HCT116 (cell line): ENCODE measurements at regions not wholly inside any gene's neighbourhood (a gene's known extent, or its start where the extent isn't known, plus 50 kb on each side); places are given as distances from the start of the nearest gene placed in this dataset.

Experiments
- ATAC-seq: fragments of 200-7000 bp; cut with Tn5 transposase; 2 replicates; pipeline ENCODE4 v1.9.1; 2020; ENCODE audit warnings: mild to moderate bottlenecking, moderate library complexity
- BruUV-seq: library from RNA; stranded (reverse); fragments of 400-500 nt; replicated peaks from 2 replicates; lab custom pipeline; 2021; lab: Mats Ljungman, UMichigan
- CTCF ChIA-PET: fragments of 300-600 bp; sonication (Branson Sonifier 250); formaldehyde crosslinking; loops from one replicate; lab custom pipeline; 2021; ENCODE audit warnings: antibody characterized with exemption; lab: Charles Lee
- POLR2A ChIA-PET: fragments of 300-600, 350-600 bp; sonication (Branson Sonifier 250); formaldehyde crosslinking; loops from one replicate; lab custom pipeline; 2021; ENCODE audit warnings: antibody characterized with exemption; lab: Charles Lee
- RAD21 ChIA-PET, 2 experiments: fragments of 300-600 bp; sonication (Branson Sonifier 250); formaldehyde crosslinking; loops; one replicate each; lab custom pipeline; 2023; ENCODE audit warnings: low total read pairs in 2 of 2; ENCODE audit not compliant: uncharacterized antibody in 2 of 2, unreplicated experiment in 2 of 2, low non-redundant PET in 1 of 2; lab: Charles Lee
- DNase-seq: peaks from one replicate; pipeline ENCODE4 v3.0.0-alpha.2; 2010; ENCODE audit warnings: low read depth, low spot score
- H2AFZ ChIP-seq: fragments of 200-600 bp; shearing (Covaris generic), sonication (generic); 2 replicates; pipeline ENCODE4 v1.6.1; 2017; ENCODE audit warnings: low read depth, mixed run types, mixed read lengths, antibody characterized with exemption, low read length; ENCODE audit not compliant: poor library complexity, severe bottlenecking
- H3K27ac ChIP-seq: 2 replicates; pipeline ENCODE4 v1.5.1; 2012; ENCODE audit warnings: low read depth, low read length
- H3K27me3 ChIP-seq: fragments of 200-600 bp; sonication (generic); 2 replicates; pipeline ENCODE4 v1.6.1; 2016; ENCODE audit warnings: mixed run types, low read length, mixed read lengths; ENCODE audit not compliant: insufficient read depth
- H3K36me3 ChIP-seq, 2 experiments: fragments of 200-500 bp in 1 of 2; fragments of 200-600 bp in 1 of 2; sonication (Bioruptor generic) in 1 of 2; sonication (generic) in 1 of 2; 2 replicates each; pipeline versions ENCODE4 v1.5.1 to v1.6.1; 2014 to 2016; ENCODE audit warnings: low read length in 2 of 2, inconsistent platforms in 1 of 2, mixed read lengths in 1 of 2, mixed run types in 1 of 2; ENCODE audit not compliant: insufficient read depth in 2 of 2, control insufficient read depth in 1 of 2
- H3K4me1 ChIP-seq, 2 experiments: fragments of 200-600 bp in 1 of 2; sonication (generic) in 1 of 2; 2 replicates each; pipeline versions ENCODE4 v1.5.1 to v1.6.1; 2012 to 2017; ENCODE audit warnings: low read length in 2 of 2, inconsistent platforms in 1 of 2, mild to moderate bottlenecking in 1 of 2, mixed read lengths in 1 of 2, mixed run types in 1 of 2, moderate library complexity in 1 of 2; ENCODE audit not compliant: insufficient read depth in 2 of 2, control insufficient read depth in 1 of 2
- H3K4me2 ChIP-seq: fragments of 200-600 bp; sonication (generic); 2 replicates; pipeline ENCODE4 v1.6.1; 2017; ENCODE audit warnings: mixed run types, low read length, mixed read lengths
- H3K4me3 ChIP-seq, 2 experiments: fragments of 200-600 bp in 1 of 2; sonication (generic) in 1 of 2; replicated peaks in 1 of 2; 2 replicates each; pipeline ENCODE4 v1.5.1; 2011 to 2016; ENCODE audit warnings: low read length in 2 of 2, control low read depth in 1 of 2, low read depth in 1 of 2, mild to moderate bottlenecking in 1 of 2, mixed read lengths in 1 of 2, mixed run types in 1 of 2
- H3K79me2 ChIP-seq: fragments of 200-600 bp; sonication (generic); 2 replicates; pipeline ENCODE4 v1.6.1; 2017; ENCODE audit warnings: mild to moderate bottlenecking, mixed run types, low read length, moderate library complexity, mixed read lengths; ENCODE audit not compliant: insufficient read depth
- H3K9ac ChIP-seq: fragments of 200-600 bp; sonication (generic); 2 replicates; pipeline ENCODE4 v1.6.1; 2016; ENCODE audit warnings: low read length, mixed read lengths
- H3K9me2 ChIP-seq: fragments of 200-600 bp; sonication (generic), shearing (Covaris generic); 2 replicates; pipeline ENCODE4 v1.6.1; 2017; ENCODE audit warnings: mixed run types, mild to moderate bottlenecking, moderate library complexity; ENCODE audit not compliant: insufficient read depth
- H3K9me3 ChIP-seq, 2 experiments: fragments of 200-500 bp in 1 of 2; fragments of 200-600 bp in 1 of 2; sonication (Bioruptor generic) in 1 of 2; sonication (generic) in 1 of 2; 2 replicates each; pipeline ENCODE4 v1.6.1; 2014 to 2017; ENCODE audit warnings: low read length in 2 of 2, mixed read lengths in 2 of 2, inconsistent platforms in 1 of 2, low read depth in 1 of 2, mild to moderate bottlenecking in 1 of 2, mixed run types in 1 of 2, moderate library complexity in 1 of 2; ENCODE audit not compliant: control insufficient read depth in 1 of 2, insufficient read depth in 1 of 2
- H4K20me1 ChIP-seq: fragments of 200-600 bp; sonication (generic), shearing (Covaris generic); 2 replicates; pipeline ENCODE4 v1.6.1; 2017; ENCODE audit warnings: mixed run types, mild to moderate bottlenecking, moderate library complexity; ENCODE audit not compliant: insufficient read depth
- CEBPB ChIP-seq: IDR thresholded peaks from 2 replicates; pipeline ENCODE4 v1.6.1; 2012; ENCODE audit warnings: low read depth
- ELF1 ChIP-seq: IDR thresholded peaks from 2 replicates; pipeline ENCODE4 v1.6.1; 2012; ENCODE audit warnings: low read depth, borderline replicate concordance
- EZH2 ChIP-seq: fragments of 200-600 bp; sonication (generic); IDR thresholded peaks from 2 replicates; pipeline ENCODE4 v1.6.1; 2017; ENCODE audit warnings: antibody characterized with exemption, mixed run types
- intact Hi-C: fragments of 100-400 bp; cut with micrococcal nuclease; formaldehyde crosslinking; loops from 2 replicates; pipeline ENCODE4 v1.10.0; 2022
- TF ChIP-seq, protein P1 (sequence below): IDR thresholded peaks from 2 replicates; pipeline ENCODE4 v1.6.1; 2011; ENCODE audit warnings: mild to moderate bottlenecking, low read length, moderate library complexity; ENCODE audit not compliant: insufficient replicate concordance; ENCODE audit errors: extremely low read depth
- TF ChIP-seq, protein P2 (sequence below): IDR thresholded peaks from 2 replicates; pipeline ENCODE4 v1.6.1; 2012; ENCODE audit warnings: low read depth
- TF ChIP-seq, protein P3 (sequence below): IDR thresholded peaks from 2 replicates; pipeline ENCODE4 v1.6.1; 2012
- TF ChIP-seq, protein P4 (sequence below), 3 experiments: fragments of 200-600 bp in 1 of 3; sonication (generic) in 1 of 3; IDR thresholded peaks in 2 of 3; conservative IDR thresholded peaks in 1 of 3; 2 replicates each; pipeline ENCODE4 v1.5.1; 2012 to 2017; ENCODE audit warnings: low read depth in 2 of 3, low read length in 2 of 3, antibody characterized with exemption in 1 of 3, borderline replicate concordance in 1 of 3, control low read depth in 1 of 3, mild to moderate bottlenecking in 1 of 3, mixed read lengths in 1 of 3, mixed run types in 1 of 3, moderate library complexity in 1 of 3; ENCODE audit not compliant: insufficient read depth in 1 of 3

DNA sequence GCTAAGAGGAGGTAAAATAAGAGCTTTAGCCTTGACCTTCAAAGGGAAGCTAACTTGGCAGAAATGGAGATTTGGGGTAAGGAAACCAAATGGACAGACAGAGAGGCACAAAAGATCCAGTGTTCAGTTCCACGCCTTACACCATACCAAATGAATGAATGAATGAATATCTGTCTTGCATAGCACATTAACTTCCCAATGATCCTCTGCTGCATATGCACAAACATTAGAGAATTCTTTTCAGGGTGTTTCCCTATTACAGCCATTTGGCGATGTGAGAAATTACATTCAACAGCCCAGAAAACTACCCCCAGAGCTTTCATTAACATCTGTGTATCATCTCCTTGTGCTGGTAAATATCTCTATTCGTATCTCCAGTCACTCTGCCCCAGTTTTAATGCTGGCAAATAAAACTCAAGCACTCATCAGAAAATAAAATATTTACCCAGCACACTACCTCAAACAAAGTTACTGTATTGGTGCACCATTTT, 1056.2 kb downstream of the SORCS3 start:
- no peak overlapping the region for H3K4me3 ChIP-seq
- no peaks in the 10 kb centered on the region for H3K79me2 ChIP-seq
- no TSS peak for BruUV-seq
- no peak for DNase-seq
- H3K9ac ChIP-seq = no peak overlapping the region
- RAD21 ChIA-PET = no interaction called here
- intact Hi-C loops = no loop called here
- H3K36me3 ChIP-seq = no peaks in the 10 kb centered on the region
- CTCF ChIA-PET = no interaction called here
- no peaks in the 10 kb centered on the region for H3K27me3 ChIP-seq
- POLR2A ChIA-PET = no interaction called here
- TF ChIP-seq, protein P1, sequence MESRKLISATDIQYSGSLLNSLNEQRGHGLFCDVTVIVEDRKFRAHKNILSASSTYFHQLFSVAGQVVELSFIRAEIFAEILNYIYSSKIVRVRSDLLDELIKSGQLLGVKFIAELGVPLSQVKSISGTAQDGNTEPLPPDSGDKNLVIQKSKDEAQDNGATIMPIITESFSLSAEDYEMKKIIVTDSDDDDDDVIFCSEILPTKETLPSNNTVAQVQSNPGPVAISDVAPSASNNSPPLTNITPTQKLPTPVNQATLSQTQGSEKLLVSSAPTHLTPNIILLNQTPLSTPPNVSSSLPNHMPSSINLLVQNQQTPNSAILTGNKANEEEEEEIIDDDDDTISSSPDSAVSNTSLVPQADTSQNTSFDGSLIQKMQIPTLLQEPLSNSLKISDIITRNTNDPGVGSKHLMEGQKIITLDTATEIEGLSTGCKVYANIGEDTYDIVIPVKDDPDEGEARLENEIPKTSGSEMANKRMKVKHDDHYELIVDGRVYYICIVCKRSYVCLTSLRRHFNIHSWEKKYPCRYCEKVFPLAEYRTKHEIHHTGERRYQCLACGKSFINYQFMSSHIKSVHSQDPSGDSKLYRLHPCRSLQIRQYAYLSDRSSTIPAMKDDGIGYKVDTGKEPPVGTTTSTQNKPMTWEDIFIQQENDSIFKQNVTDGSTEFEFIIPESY = no peak
- no peak for TF ChIP-seq EZH2
- TF ChIP-seq ELF1 = no peak
- TF ChIP-seq, protein P2, sequence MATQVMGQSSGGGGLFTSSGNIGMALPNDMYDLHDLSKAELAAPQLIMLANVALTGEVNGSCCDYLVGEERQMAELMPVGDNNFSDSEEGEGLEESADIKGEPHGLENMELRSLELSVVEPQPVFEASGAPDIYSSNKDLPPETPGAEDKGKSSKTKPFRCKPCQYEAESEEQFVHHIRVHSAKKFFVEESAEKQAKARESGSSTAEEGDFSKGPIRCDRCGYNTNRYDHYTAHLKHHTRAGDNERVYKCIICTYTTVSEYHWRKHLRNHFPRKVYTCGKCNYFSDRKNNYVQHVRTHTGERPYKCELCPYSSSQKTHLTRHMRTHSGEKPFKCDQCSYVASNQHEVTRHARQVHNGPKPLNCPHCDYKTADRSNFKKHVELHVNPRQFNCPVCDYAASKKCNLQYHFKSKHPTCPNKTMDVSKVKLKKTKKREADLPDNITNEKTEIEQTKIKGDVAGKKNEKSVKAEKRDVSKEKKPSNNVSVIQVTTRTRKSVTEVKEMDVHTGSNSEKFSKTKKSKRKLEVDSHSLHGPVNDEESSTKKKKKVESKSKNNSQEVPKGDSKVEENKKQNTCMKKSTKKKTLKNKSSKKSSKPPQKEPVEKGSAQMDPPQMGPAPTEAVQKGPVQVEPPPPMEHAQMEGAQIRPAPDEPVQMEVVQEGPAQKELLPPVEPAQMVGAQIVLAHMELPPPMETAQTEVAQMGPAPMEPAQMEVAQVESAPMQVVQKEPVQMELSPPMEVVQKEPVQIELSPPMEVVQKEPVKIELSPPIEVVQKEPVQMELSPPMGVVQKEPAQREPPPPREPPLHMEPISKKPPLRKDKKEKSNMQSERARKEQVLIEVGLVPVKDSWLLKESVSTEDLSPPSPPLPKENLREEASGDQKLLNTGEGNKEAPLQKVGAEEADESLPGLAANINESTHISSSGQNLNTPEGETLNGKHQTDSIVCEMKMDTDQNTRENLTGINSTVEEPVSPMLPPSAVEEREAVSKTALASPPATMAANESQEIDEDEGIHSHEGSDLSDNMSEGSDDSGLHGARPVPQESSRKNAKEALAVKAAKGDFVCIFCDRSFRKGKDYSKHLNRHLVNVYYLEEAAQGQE = no peak
- TF ChIP-seq, protein P3, sequence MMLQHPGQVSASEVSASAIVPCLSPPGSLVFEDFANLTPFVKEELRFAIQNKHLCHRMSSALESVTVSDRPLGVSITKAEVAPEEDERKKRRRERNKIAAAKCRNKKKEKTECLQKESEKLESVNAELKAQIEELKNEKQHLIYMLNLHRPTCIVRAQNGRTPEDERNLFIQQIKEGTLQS = no peak
- no peak for TF ChIP-seq CEBPB
- TF ChIP-seq, protein P4, sequence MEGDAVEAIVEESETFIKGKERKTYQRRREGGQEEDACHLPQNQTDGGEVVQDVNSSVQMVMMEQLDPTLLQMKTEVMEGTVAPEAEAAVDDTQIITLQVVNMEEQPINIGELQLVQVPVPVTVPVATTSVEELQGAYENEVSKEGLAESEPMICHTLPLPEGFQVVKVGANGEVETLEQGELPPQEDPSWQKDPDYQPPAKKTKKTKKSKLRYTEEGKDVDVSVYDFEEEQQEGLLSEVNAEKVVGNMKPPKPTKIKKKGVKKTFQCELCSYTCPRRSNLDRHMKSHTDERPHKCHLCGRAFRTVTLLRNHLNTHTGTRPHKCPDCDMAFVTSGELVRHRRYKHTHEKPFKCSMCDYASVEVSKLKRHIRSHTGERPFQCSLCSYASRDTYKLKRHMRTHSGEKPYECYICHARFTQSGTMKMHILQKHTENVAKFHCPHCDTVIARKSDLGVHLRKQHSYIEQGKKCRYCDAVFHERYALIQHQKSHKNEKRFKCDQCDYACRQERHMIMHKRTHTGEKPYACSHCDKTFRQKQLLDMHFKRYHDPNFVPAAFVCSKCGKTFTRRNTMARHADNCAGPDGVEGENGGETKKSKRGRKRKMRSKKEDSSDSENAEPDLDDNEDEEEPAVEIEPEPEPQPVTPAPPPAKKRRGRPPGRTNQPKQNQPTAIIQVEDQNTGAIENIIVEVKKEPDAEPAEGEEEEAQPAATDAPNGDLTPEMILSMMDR (IDR thresholded peaks at IDR 0.05 in 2 of 3, conservative IDR thresholded peaks at IDR 0.05 in 1 of 3; ENCODE audit: borderline replicate concordance in 1 of 3, insufficient read depth in 1 of 3, low read depth in 2 of 3, low read length in 2 of 3) = no peak
- TF ChIP-seq, all 23 proteins: peak for 0
- Histone ChIP-seq H3K27ac (no peak overlapping the region), H2AFZ (no peak overlapping the region), H4K20me1 (no peaks in the 10 kb centered on the region; the same call in 1 of the 2 replicates), H3K4me2 (no peak overlapping the region), H3K9me3 (peaks cover 27 to 30% of the 10 kb centered on the region in 2 experiments; a peak in 3 of 4 replicates), H3K9me2 (no peaks in the 10 kb centered on the region), H3K4me1 (no peaks in the 10 kb centered on the region)
- ATAC-seq = no peak
